Uterus (tissue), 3 donors: ENCODE measurements at regions not wholly inside any gene's neighbourhood (a gene's known extent, or its start where the extent isn't known, plus 50 kb on each side); places are given as distances from the start of the nearest gene placed in this dataset.
A peak's percentile ranks its signal among the peaks of the same experiment; 100 is the strongest.

Experiments used
- DNase-seq, 2 donors: peaks; one replicate each; pipeline ENCODE4 v3.0.0-alpha.2; 2019 to 2020
- H3K27ac ChIP-seq, 2 donors: fragments of 200-600 bp; sonication (generic); 1 replicate in 1 of 2; 2 replicates in 1 of 2; pipeline ENCODE4 v1.5.1; 2016 to 2018
- H3K27me3 ChIP-seq, 2 donors: fragments of 200-600 bp; sonication (generic); one replicate each; pipeline ENCODE4 v1.5.1; 2018 to 2019; ENCODE audit warnings: control low read depth in 1 of 2
- H3K36me3 ChIP-seq, 2 donors: fragments of 200-600 bp; sonication (generic); one replicate each; pipeline ENCODE4 v1.5.1; 2019; ENCODE audit warnings: control low read depth in 1 of 2
- H3K4me1 ChIP-seq, 2 donors: fragments of 200-600 bp; sonication (generic); one replicate each; pipeline ENCODE4 v1.5.1; 2018 to 2019; ENCODE audit warnings: control low read depth in 1 of 2
- H3K4me3 ChIP-seq, 2 donors: fragments of 200-600 bp; sonication (generic); 1 replicate in 1 of 2; 2 replicates in 1 of 2; pipeline ENCODE4 v1.5.1; 2018 to 2019; ENCODE audit warnings: mild to moderate bottlenecking in 1 of 2
- H3K9me3 ChIP-seq, 2 donors: fragments of 200-600 bp; sonication (generic); one replicate each; pipeline ENCODE4 v1.5.1; 2019; ENCODE audit warnings: control low read depth in 1 of 2
- CTCF ChIP-seq, 4 experiments: fragments of 200-600 bp in 2 of 4; fragments of 450-650 bp in 2 of 4; sonication (generic) in 2 of 4; IDR thresholded peaks; one replicate each; pipeline ENCODE4 v1.5.1; 2016 to 2019; ENCODE audit warnings: antibody characterized with exemption in 4 of 4, mild to moderate bottlenecking in 2 of 4, moderate library complexity in 1 of 4
- POLR2A ChIP-seq, 2 donors: fragments of 450-650 bp; IDR thresholded peaks; one replicate each; pipeline ENCODE4 v1.6.1; 2016; ENCODE audit warnings: antibody characterized with exemption in 2 of 2, mild to moderate bottlenecking in 1 of 2, moderate library complexity in 1 of 2
- intact Hi-C: fragments of 100-400 bp; cut with DNase I; formaldehyde crosslinking; loops from one replicate; pipeline ENCODE4 v1.15.1; 2023; ENCODE audit warnings: low total_unique reads
- donor health status: DM: yes; HTN: yes; CAD: no.

GRCh38 chr1:87744056-87744455 is 415.4 kb downstream of the LMO4 start:
- Histone ChIP-seq H3K27ac (no peak overlapping the region), H3K4me1 (no peaks in the 10 kb centered on the region), H3K36me3 (no peaks in the 10 kb centered on the region), H3K27me3 (no peaks in the 10 kb centered on the region), H3K4me3 (no peak overlapping the region), H3K9me3 (no peaks in the 10 kb centered on the region)
- DNase-seq: no peak
- intact Hi-C loops: no loop called here
- TF ChIP-seq CTCF (IDR thresholded peaks at IDR 0.05) (no peak), POLR2A (IDR thresholded peaks at IDR 0.05) (no peak)

- Histone ChIP-seq H3K4me3 (no peak overlapping the region), H3K4me1 (no peaks in the 10 kb centered on the region), H3K27ac (no peak overlapping the region), H3K9me3 (no peaks in the 10 kb centered on the region), H3K27me3 (no peaks in the 10 kb centered on the region), H3K36me3 (no peaks in the 10 kb centered on the region)
- TF ChIP-seq POLR2A (IDR thresholded peaks at IDR 0.05): no peak
- no peak for TF ChIP-seq CTCF (IDR thresholded peaks at IDR 0.05)
- DNase-seq: no peak
- intact Hi-C loops: no loop called here
Observed at GRCh38 chr1:87744763-87745162, 416.1 kb downstream of the LMO4 start.

- no peaks in the 10 kb centered on the region for H3K4me1 ChIP-seq
- intact Hi-C loops: no loop called here
- no peak for TF ChIP-seq CTCF (IDR thresholded peaks at IDR 0.05)
- TF ChIP-seq POLR2A (IDR thresholded peaks at IDR 0.05): no peak
Observed at GRCh38 chr1:87753366-87753765, 424.7 kb downstream of the LMO4 start.

GRCh38 chr1:87754139-87754538 is 425.5 kb downstream of the LMO4 start:
- Histone ChIP-seq H3K36me3 (no peaks in the 10 kb centered on the region), H3K4me3 (no peak overlapping the region), H3K27me3 (no peaks in the 10 kb centered on the region), H3K9me3 (no peaks in the 10 kb centered on the region), H3K27ac (no peak overlapping the region), H3K4me1 (no peaks in the 10 kb centered on the region)
- no peak for TF ChIP-seq CTCF (IDR thresholded peaks at IDR 0.05)
- no peak for TF ChIP-seq POLR2A (IDR thresholded peaks at IDR 0.05)
- intact Hi-C loops: no loop called here
- no peak for DNase-seq

More at GRCh38 chr1:87753366-87753765, 424.7 kb downstream of the LMO4 start:
- H3K27me3 ChIP-seq: no peaks in the 10 kb centered on the region
- H3K9me3 ChIP-seq: no peaks in the 10 kb centered on the region
- no peak overlapping the region for H3K27ac ChIP-seq
- no peak for DNase-seq
- H3K36me3 ChIP-seq: no peaks in the 10 kb centered on the region
- no peak overlapping the region for H3K4me3 ChIP-seq

- Histone ChIP-seq H3K27me3 (no peaks in the 10 kb centered on the region), H3K36me3 (no peaks in the 10 kb centered on the region), H3K27ac (no peak overlapping the region), H3K4me1 (no peaks in the 10 kb centered on the region), H3K4me3 (no peak overlapping the region), H3K9me3 (no peaks in the 10 kb centered on the region)
- intact Hi-C loops: no loop called here
- DNase-seq: peak in 1 of 2 donors; percentile 27
- TF ChIP-seq CTCF (IDR thresholded peaks at IDR 0.05) (no peak), POLR2A (IDR thresholded peaks at IDR 0.05) (no peak)
Observed at GRCh38 chr1:87757676-87758075, 429.0 kb downstream of the LMO4 start.
